ENCODE measurements at regions not wholly inside any gene's neighbourhood (a gene's known extent, or its start where the extent isn't known, plus 50 kb on each side); places are given as distances from the start of the nearest gene placed in this dataset.

DNA sequence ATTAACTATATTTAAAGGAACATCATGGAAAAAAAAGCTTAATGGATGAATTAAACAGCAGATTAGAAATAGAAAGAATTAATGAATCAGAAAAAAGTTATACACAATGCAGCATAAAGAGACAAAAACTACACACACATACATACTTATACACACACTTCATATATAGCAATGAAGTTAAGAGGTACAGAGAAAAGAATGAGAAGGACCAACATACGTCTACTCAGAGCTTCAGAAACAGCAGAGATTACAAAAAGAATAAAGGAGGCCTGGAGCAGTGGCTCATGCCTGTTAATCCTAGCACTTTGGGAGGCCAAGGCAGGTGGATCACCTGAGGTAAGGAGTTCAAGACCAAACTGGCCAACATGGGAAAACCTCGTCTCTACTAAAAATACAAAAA lies 133.9 kb upstream of the TNPO1 start:
- TF ChIP-seq, protein P1, sequence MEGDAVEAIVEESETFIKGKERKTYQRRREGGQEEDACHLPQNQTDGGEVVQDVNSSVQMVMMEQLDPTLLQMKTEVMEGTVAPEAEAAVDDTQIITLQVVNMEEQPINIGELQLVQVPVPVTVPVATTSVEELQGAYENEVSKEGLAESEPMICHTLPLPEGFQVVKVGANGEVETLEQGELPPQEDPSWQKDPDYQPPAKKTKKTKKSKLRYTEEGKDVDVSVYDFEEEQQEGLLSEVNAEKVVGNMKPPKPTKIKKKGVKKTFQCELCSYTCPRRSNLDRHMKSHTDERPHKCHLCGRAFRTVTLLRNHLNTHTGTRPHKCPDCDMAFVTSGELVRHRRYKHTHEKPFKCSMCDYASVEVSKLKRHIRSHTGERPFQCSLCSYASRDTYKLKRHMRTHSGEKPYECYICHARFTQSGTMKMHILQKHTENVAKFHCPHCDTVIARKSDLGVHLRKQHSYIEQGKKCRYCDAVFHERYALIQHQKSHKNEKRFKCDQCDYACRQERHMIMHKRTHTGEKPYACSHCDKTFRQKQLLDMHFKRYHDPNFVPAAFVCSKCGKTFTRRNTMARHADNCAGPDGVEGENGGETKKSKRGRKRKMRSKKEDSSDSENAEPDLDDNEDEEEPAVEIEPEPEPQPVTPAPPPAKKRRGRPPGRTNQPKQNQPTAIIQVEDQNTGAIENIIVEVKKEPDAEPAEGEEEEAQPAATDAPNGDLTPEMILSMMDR (IDR thresholded peaks at IDR 0.05) = no peak
- TF ChIP-seq EZH2phosphoT487 (IDR thresholded peaks at IDR 0.05) = no peak
- TF ChIP-seq EZH2 (IDR thresholded peaks at IDR 0.05) = no peak
